ENCODE measurements at regions not wholly inside any gene's neighbourhood (a gene's known extent, or its start where the extent isn't known, plus 50 kb on each side); places are given as distances from the start of the nearest gene placed in this dataset.

- TF ChIP-seq EZH2 (IDR thresholded peaks at IDR 0.05; ENCODE audit: insufficient read depth, poor library complexity, severe bottlenecking), result no peak
- peak; percentile 89; the same call in 1 of the 2 replicates for TF ChIP-seq EZH2phosphoT487 (IDR thresholded peaks at IDR 0.05; ENCODE audit: insufficient read depth, low read depth)
Measured at GRCh38 chr1:186620566-186621350, 59.5 kb downstream of the PTGS2 start.

All from GM23248 (cell line).